Stomach (tissue), 4 donors: ENCODE measurements at regions not wholly inside any gene's neighbourhood (a gene's known extent, or its start where the extent isn't known, plus 50 kb on each side); places are given as distances from the start of the nearest gene placed in this dataset.

ENCODE experiments used
- CTCF ChIP-seq, 7 experiments: fragments of 450-650 bp in 4 of 7; fragments of 200-600 bp in 3 of 7; sonication (generic) in 3 of 7; IDR thresholded peaks; one replicate each; pipeline ENCODE4 v1.5.1; 2016 to 2019; ENCODE audit warnings: antibody characterized with exemption in 7 of 7, control low read depth in 2 of 7, mild to moderate bottlenecking in 1 of 7
- EP300 ChIP-seq: sonication (generic); formaldehyde crosslinking; IDR thresholded peaks from one replicate; pipeline ENCODE4 v1.6.1; 2017; ENCODE audit warnings: antibody characterized with exemption
- POLR2A ChIP-seq, 4 donors: fragments of 450-650 bp; IDR thresholded peaks; one replicate each; pipeline ENCODE4 v1.6.1; 2016; ENCODE audit warnings: antibody characterized with exemption in 4 of 4, control low read depth in 2 of 4, mild to moderate bottlenecking in 1 of 4, moderate library complexity in 1 of 4

- TF ChIP-seq CTCF (IDR thresholded peaks at IDR 0.05) (no peak), EP300 (no peak), POLR2A (IDR thresholded peaks at IDR 0.05) (no peak)
Measured at GRCh38 chr7:112665709-112666108, 124.5 kb downstream of the TMEM168 start.
